Gastrocnemius medialis (tissue), 4 donors: ENCODE measurements at regions not wholly inside any gene's neighbourhood (a gene's known extent, or its start where the extent isn't known, plus 50 kb on each side); places are given as distances from the start of the nearest gene placed in this dataset.

Source experiments
- ATAC-seq, 2 donors: fragments of 150-250 bp; one replicate each; pipeline ENCODE4 v1.9.1; 2016
- DNase-seq, 2 donors: peaks; one replicate each; pipeline ENCODE4 v3.0.0-alpha.2; 2019
- H3K27ac ChIP-seq, 4 donors: fragments of 200-600 bp; sonication (generic); 1 replicate in 1 of 4; 2 replicates in 3 of 4; pipeline ENCODE4 v1.5.1; 2016 to 2018; ENCODE audit warnings: mild to moderate bottlenecking in 2 of 4, moderate library complexity in 1 of 4
- H3K27me3 ChIP-seq, 3 donors: fragments of 200-600 bp; sonication (generic) in 2 of 3; 1 replicate in 1 of 3; 2 replicates in 2 of 3; pipeline versions ENCODE4 v1.5.1 to v1.6.0; 2016 to 2019; ENCODE audit warnings: mild to moderate bottlenecking in 1 of 3, moderate library complexity in 1 of 3
- H3K36me3 ChIP-seq, 2 donors: fragments of 200-600 bp; sonication (generic) in 1 of 2; one replicate each; pipeline ENCODE4 v1.5.1; 2017 to 2018
- H3K4me1 ChIP-seq, 2 donors: fragments of 200-600 bp; sonication (generic) in 1 of 2; one replicate each; pipeline ENCODE4 v1.5.1; 2016 to 2017; ENCODE audit warnings: mild to moderate bottlenecking in 2 of 2
- H3K4me3 ChIP-seq, 4 donors: fragments of 200-600 bp; sonication (generic) in 3 of 4; 1 replicate in 1 of 4; 2 replicates in 3 of 4; pipeline ENCODE4 v1.5.1; 2016 to 2019; ENCODE audit warnings: mild to moderate bottlenecking in 2 of 4
- H3K9me3 ChIP-seq, 3 donors: fragments of 200-600 bp; sonication (generic) in 2 of 3; 1 replicate in 1 of 3; 2 replicates in 2 of 3; pipeline ENCODE4 v1.5.1; 2016 to 2019
- CTCF ChIP-seq, 5 experiments: fragments of 450-650 bp in 3 of 5; fragments of 200-600 bp in 2 of 5; sonication (generic) in 2 of 5; IDR thresholded peaks in 4 of 5; conservative IDR thresholded peaks in 1 of 5; 1 replicate in 4 of 5; 2 replicates in 1 of 5; pipeline ENCODE4 v1.5.1; 2016 to 2019; ENCODE audit warnings: antibody characterized with exemption in 5 of 5, mild to moderate bottlenecking in 3 of 5, moderate library complexity in 3 of 5
- POLR2A ChIP-seq, 2 donors: fragments of 450-650 bp; IDR thresholded peaks; one replicate each; pipeline ENCODE4 v1.6.1; 2017; ENCODE audit warnings: antibody characterized with exemption in 2 of 2, mild to moderate bottlenecking in 2 of 2, moderate library complexity in 2 of 2
- in situ Hi-C, 4 donors: fragments of 200-750 bp; cut with MboI; loops; one replicate each; pipeline versions ENCODE4 v1.15.0 to v1.8.0; 2017; ENCODE audit warnings: low sequenced_read_pairs in 4 of 4
- intact Hi-C: fragments of 100-400 bp; cut with DNase I; formaldehyde crosslinking; loops from one replicate; pipeline ENCODE4 v1.15.1; 2023; ENCODE audit warnings: low total_unique reads

- Histone ChIP-seq H3K27ac (no peak overlapping the region), H3K27me3 (no peaks in the 10 kb centered on the region), H3K9me3 (no peaks in the 10 kb centered on the region), H3K36me3 (no peaks in the 10 kb centered on the region), H3K4me1 (no peaks in the 10 kb centered on the region), H3K4me3 (no peak overlapping the region)
- in situ Hi-C loops, result no loop called here
- TF ChIP-seq POLR2A (IDR thresholded peaks at IDR 0.05) (no peak), CTCF (IDR thresholded peaks at IDR 0.05 in 4 of 5, conservative IDR thresholded peaks at IDR 0.05 in 1 of 5) (no peak)
- intact Hi-C loops, result no loop called here
- DNase-seq (no peak), ATAC-seq (no peak)
These were observed 394.8 kb upstream of the ATP5MC3 start for GRCh38 chr2:175576270-175576669.

GRCh38 chr2:175575346-175576258, 394.1 kb upstream of the ATP5MC3 start:
- no peak for DNase-seq
- Histone ChIP-seq H3K4me1 (no peaks in the 10 kb centered on the region), H3K4me3 (no peak overlapping the region), H3K27me3 (no peaks in the 10 kb centered on the region), H3K36me3 (no peaks in the 10 kb centered on the region), H3K9me3 (no peaks in the 10 kb centered on the region), H3K27ac (no peak overlapping the region)
- in situ Hi-C loops (no loop called here), intact Hi-C loops (no loop called here)
- no peak for ATAC-seq
- TF ChIP-seq POLR2A (IDR thresholded peaks at IDR 0.05) (no peak), CTCF (IDR thresholded peaks at IDR 0.05 in 4 of 5, conservative IDR thresholded peaks at IDR 0.05 in 1 of 5) (no peak)

GRCh38 chr2:175574069-175574468, 392.6 kb upstream of the ATP5MC3 start:
- no peak for TF ChIP-seq CTCF (IDR thresholded peaks at IDR 0.05 in 4 of 5, conservative IDR thresholded peaks at IDR 0.05 in 1 of 5)
- no peak for TF ChIP-seq POLR2A (IDR thresholded peaks at IDR 0.05)
- intact Hi-C loops (no loop called here), in situ Hi-C loops (no loop called here)
- Histone ChIP-seq H3K27me3 (no peaks in the 10 kb centered on the region), H3K9me3 (no peaks in the 10 kb centered on the region), H3K4me3 (no peak overlapping the region), H3K4me1 (no peaks in the 10 kb centered on the region), H3K27ac (no peak overlapping the region), H3K36me3 (no peaks in the 10 kb centered on the region)
- no peak for ATAC-seq
- DNase-seq, result no peak

GRCh38 chr2:175571078-175571653, 389.7 kb upstream of the ATP5MC3 start:
- TF ChIP-seq CTCF (IDR thresholded peaks at IDR 0.05 in 4 of 5, conservative IDR thresholded peaks at IDR 0.05 in 1 of 5) (no peak), POLR2A (IDR thresholded peaks at IDR 0.05) (no peak)
- H3K27me3 ChIP-seq, result no peaks in the 10 kb centered on the region
- no peak overlapping the region for H3K27ac ChIP-seq
- H3K36me3 ChIP-seq, result no peaks in the 10 kb centered on the region
- no peak overlapping the region for H3K4me3 ChIP-seq
- DNase-seq (no peak), ATAC-seq (no peak)
- in situ Hi-C loops, result no loop called here
- intact Hi-C loops, result no loop called here
- H3K4me1 ChIP-seq, result no peaks in the 10 kb centered on the region
- H3K9me3 ChIP-seq, result no peaks in the 10 kb centered on the region
